Tibial artery (tissue), 4 donors: ENCODE measurements at regions not wholly inside any gene's neighbourhood (a gene's known extent, or its start where the extent isn't known, plus 50 kb on each side); places are given as distances from the start of the nearest gene placed in this dataset.

Source experiments
- DNase-seq, 2 donors: peaks; one replicate each; pipeline ENCODE4 v3.0.0-alpha.2; 2019
- H3K27ac ChIP-seq, 2 donors: fragments of 200-600 bp; sonication (generic) in 1 of 2; 1 replicate in 1 of 2; 2 replicates in 1 of 2; pipeline ENCODE4 v1.5.1; 2018 to 2019; ENCODE audit warnings: mild to moderate bottlenecking in 1 of 2
- H3K27me3 ChIP-seq, 2 donors: fragments of 200-600 bp; sonication (generic) in 1 of 2; one replicate each; pipeline versions ENCODE4 v1.5.1 to v1.6.0; 2016 to 2019
- H3K36me3 ChIP-seq, 3 donors: fragments of 200-600 bp; sonication (generic) in 2 of 3; one replicate each; pipeline ENCODE4 v1.5.1; 2016 to 2019; ENCODE audit warnings: mild to moderate bottlenecking in 2 of 3
- H3K4me1 ChIP-seq, 4 donors: fragments of 200-600 bp; sonication (generic) in 2 of 4; 1 replicate in 3 of 4; 2 replicates in 1 of 4; pipeline ENCODE4 v1.5.1; 2016 to 2019
- H3K4me3 ChIP-seq, 2 donors: fragments of 200-600 bp; sonication (generic) in 1 of 2; 1 replicate in 1 of 2; 2 replicates in 1 of 2; pipeline ENCODE4 v1.5.1; 2018 to 2019; ENCODE audit warnings: mild to moderate bottlenecking in 2 of 2
- H3K9me3 ChIP-seq, 3 donors: fragments of 200-600 bp; sonication (generic) in 1 of 3; one replicate each; pipeline ENCODE4 v1.5.1; 2016 to 2019
- intact Hi-C: fragments of 100-400 bp; cut with DNase I; formaldehyde crosslinking; loops from one replicate; pipeline ENCODE4 v1.15.0; 2023; ENCODE audit warnings: low total_unique reads
- TF ChIP-seq, protein P1 (sequence below), 2 experiments: fragments of 200-600 bp in 1 of 2; fragments of 450-650 bp in 1 of 2; IDR thresholded peaks; one replicate each; pipeline ENCODE4 v1.5.1; 2017 to 2019; ENCODE audit warnings: antibody characterized with exemption in 2 of 2, mild to moderate bottlenecking in 1 of 2, moderate library complexity in 1 of 2

DNA sequence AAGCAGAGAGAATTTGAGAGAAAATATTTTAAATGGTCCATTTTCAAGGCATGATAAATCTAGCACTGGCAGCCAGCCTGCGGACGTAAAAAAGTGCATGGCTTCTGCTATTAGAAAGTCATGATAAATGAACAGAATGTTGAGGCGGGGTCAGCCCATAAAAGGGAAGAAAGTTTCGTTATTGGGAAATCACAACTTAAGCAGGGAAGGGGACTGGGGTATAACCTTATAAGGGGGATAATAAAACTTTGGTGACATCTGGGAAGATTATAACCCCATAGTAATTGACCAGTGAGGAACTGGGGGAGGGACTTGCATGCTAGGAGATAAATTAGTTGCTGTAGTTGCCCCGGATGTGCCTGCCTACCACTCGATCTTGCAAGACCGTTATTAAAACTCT, 88.4 kb upstream of the PLSCR4 start:
- intact Hi-C loops = no loop called here
- no peaks in the 10 kb centered on the region for H3K27me3 ChIP-seq
- H3K9me3 ChIP-seq = no peaks in the 10 kb centered on the region
- no peak overlapping the region for H3K27ac ChIP-seq
- TF ChIP-seq, protein P1, sequence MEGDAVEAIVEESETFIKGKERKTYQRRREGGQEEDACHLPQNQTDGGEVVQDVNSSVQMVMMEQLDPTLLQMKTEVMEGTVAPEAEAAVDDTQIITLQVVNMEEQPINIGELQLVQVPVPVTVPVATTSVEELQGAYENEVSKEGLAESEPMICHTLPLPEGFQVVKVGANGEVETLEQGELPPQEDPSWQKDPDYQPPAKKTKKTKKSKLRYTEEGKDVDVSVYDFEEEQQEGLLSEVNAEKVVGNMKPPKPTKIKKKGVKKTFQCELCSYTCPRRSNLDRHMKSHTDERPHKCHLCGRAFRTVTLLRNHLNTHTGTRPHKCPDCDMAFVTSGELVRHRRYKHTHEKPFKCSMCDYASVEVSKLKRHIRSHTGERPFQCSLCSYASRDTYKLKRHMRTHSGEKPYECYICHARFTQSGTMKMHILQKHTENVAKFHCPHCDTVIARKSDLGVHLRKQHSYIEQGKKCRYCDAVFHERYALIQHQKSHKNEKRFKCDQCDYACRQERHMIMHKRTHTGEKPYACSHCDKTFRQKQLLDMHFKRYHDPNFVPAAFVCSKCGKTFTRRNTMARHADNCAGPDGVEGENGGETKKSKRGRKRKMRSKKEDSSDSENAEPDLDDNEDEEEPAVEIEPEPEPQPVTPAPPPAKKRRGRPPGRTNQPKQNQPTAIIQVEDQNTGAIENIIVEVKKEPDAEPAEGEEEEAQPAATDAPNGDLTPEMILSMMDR (IDR thresholded peaks at IDR 0.05) = no peak
- H3K4me3 ChIP-seq = no peak overlapping the region
- DNase-seq = no peak
- H3K4me1 ChIP-seq = no peaks in the 10 kb centered on the region
- no peaks in the 10 kb centered on the region for H3K36me3 ChIP-seq

DNA sequence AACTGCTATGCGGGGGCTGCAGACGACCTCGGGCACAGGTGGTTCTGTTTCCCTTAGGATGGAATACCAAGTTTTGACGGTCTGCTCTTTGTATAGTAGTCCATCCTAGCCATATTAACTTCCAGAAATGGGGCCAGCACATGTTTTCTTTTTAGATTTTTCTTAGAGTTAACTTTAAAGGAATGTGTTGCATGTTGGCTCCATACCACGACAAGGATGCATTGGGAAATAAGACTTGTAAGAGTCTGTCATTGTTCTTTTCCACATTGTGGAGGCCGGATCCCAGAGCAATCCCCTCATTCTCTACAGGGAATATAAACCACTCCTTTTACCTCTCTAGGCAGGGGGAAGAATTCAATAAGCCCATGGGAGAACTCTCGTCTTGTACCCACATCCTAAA, 87.1 kb upstream of the PLSCR4 start:
- TF ChIP-seq, protein P1 (IDR thresholded peaks at IDR 0.05) = no peak
- intact Hi-C loops = no loop called here

DNA sequence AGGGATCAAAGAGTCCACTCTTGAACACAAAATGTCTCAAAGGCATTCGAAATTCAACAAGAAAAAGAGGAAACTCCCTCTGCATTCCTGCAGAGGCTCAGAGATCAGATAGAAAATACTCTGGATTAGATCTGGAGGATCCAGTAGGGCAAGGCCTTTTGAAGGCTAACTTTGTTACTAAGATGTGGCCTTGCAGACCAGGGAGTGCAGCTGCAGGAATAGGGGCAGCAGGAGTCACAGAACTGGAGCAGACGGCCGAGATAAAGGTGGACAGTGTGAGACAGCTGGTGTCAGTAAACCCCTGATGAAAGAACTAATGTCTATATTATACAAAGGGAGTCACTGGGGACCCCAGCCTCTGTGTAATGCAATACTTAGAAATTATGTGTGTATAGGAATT, 84.5 kb upstream of the PLSCR4 start:
- Histone ChIP-seq H3K27ac (no peak overlapping the region), H3K36me3 (no peaks in the 10 kb centered on the region), H3K4me3 (no peak overlapping the region), H3K4me1 (no peaks in the 10 kb centered on the region), H3K9me3 (no peaks in the 10 kb centered on the region), H3K27me3 (no peaks in the 10 kb centered on the region)
- TF ChIP-seq, protein P1 (IDR thresholded peaks at IDR 0.05) = no peak
- no peak for DNase-seq
- intact Hi-C loops = no loop called here

More for the DNA sequence above, 87.1 kb upstream of the PLSCR4 start:
- no peak overlapping the region for H3K27ac ChIP-seq
- DNase-seq = no peak
- H3K4me1 ChIP-seq = no peaks in the 10 kb centered on the region
- no peak overlapping the region for H3K4me3 ChIP-seq
- no peaks in the 10 kb centered on the region for H3K27me3 ChIP-seq
- H3K36me3 ChIP-seq = no peaks in the 10 kb centered on the region
- H3K9me3 ChIP-seq = no peaks in the 10 kb centered on the region

DNA sequence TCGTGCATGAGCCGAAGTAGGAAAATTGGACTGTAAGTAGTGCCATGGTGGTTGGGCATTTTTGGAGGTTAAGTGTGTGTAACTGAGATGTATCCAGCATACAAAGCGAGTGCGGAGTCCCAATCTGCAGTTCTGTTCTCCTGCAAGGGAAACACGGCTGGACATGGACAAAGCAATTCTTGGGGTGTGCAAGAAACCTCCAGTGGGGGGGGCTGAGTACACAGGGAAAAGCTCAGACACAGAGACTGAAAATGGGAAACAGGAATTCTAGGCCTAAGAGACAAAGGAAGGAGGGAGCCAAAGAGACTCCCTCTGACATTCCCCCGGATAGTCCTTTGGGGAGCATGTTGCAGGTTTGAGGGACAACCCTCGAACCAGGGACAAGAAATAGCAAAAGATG, 83.2 kb upstream of the PLSCR4 start:
- Histone ChIP-seq H3K27me3 (no peaks in the 10 kb centered on the region), H3K4me1 (no peaks in the 10 kb centered on the region), H3K36me3 (no peaks in the 10 kb centered on the region), H3K4me3 (no peak overlapping the region), H3K27ac (no peak overlapping the region), H3K9me3 (no peaks in the 10 kb centered on the region)
- intact Hi-C loops = no loop called here
- TF ChIP-seq, protein P1 (IDR thresholded peaks at IDR 0.05) = no peak
- DNase-seq = peak in 1 of 2 donors; percentile 28

DNA sequence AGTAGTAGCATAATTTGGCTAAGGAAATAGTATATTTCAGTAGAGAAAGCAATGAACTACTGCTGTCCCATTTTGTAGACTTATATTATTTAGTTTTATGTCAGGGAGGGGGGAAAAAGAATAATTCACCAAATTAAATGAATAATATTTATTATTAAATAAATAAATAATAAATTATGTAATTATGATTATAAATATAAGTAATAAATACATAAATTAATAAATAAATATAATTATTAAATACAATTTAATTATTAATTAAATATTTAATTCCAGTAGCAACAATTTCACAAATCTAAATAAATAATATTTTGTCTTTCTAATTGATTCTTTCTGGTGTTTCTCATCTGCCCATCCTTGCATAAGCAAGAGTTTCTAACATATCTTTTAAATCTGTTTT, 81.1 kb upstream of the PLSCR4 start:
- TF ChIP-seq, protein P1 (IDR thresholded peaks at IDR 0.05) = no peak
- H3K27ac ChIP-seq = no peak overlapping the region
- intact Hi-C loops = no loop called here
- H3K4me1 ChIP-seq = peaks cover 0 to 1% (median under 1%) of the 10 kb centered on the region in 4 donors
- H3K4me3 ChIP-seq = no peak overlapping the region
- no peaks in the 10 kb centered on the region for H3K36me3 ChIP-seq
- no peaks in the 10 kb centered on the region for H3K9me3 ChIP-seq
- DNase-seq = no peak
- no peaks in the 10 kb centered on the region for H3K27me3 ChIP-seq
